NT2/D1 (cell line): ENCODE measurements at regions not wholly inside any gene's neighbourhood (a gene's known extent, or its start where the extent isn't known, plus 50 kb on each side); places are given as distances from the start of the nearest gene placed in this dataset.
"Not testable (repeated sequence)": the region's sequence is repeated elsewhere in the genome, so short reads cannot be mapped to it uniquely, and the experiment has no call there.

Experiments
- DNase-seq: peaks from one replicate; pipeline ENCODE4 v3.0.0-alpha.2; 2011; ENCODE audit warnings: low read depth, low spot score
- H3K27me3 ChIP-seq: 2 replicates; pipeline ENCODE4 v1.6.0; 2011; ENCODE audit warnings: mild to moderate bottlenecking; ENCODE audit not compliant: insufficient read length, insufficient read depth
- H3K36me3 ChIP-seq: 2 replicates; pipeline ENCODE4 v1.6.1; 2011; ENCODE audit warnings: mild to moderate bottlenecking, low read length, mixed read lengths; ENCODE audit not compliant: insufficient read depth, insufficient read length
- H3K4me1 ChIP-seq: 2 replicates; pipeline ENCODE4 v1.5.1; 2011; ENCODE audit not compliant: insufficient read depth, insufficient read length
- H3K4me3 ChIP-seq: 2 replicates; pipeline ENCODE4 v1.5.1; 2011; ENCODE audit warnings: low read depth; ENCODE audit not compliant: insufficient read length
- H3K9ac ChIP-seq: 2 replicates; pipeline ENCODE4 v1.6.0; 2011; ENCODE audit warnings: low read depth; ENCODE audit not compliant: insufficient read length
- H3K9me3 ChIP-seq: 2 replicates; pipeline ENCODE4 v1.5.1; 2011; ENCODE audit warnings: mild to moderate bottlenecking, low read length; ENCODE audit not compliant: insufficient read depth
- SUZ12 ChIP-seq: IDR thresholded peaks from 2 replicates; pipeline ENCODE4 v1.6.1; 2011; ENCODE audit not compliant: insufficient read length, insufficient read depth; ENCODE audit errors: extremely low read depth
- YY1 ChIP-seq: IDR thresholded peaks from 2 replicates; pipeline ENCODE4 v1.6.1; 2011; ENCODE audit not compliant: insufficient read length, insufficient read depth
- ZNF274 ChIP-seq: IDR thresholded peaks from 2 replicates; pipeline ENCODE4 v1.6.1; 2011; ENCODE audit warnings: mild to moderate bottlenecking, low read depth, low read length

GRCh38 chr18:60070631-60071030 is 170.8 kb downstream of the PMAIP1 start:
- H3K9me3 ChIP-seq = no peaks in the 10 kb centered on the region; the same call in 1 of the 2 replicates
- TF ChIP-seq SUZ12 = no peak
- TF ChIP-seq ZNF274 = no peak
- TF ChIP-seq YY1 = no peak
- no peak overlapping the region for H3K9ac ChIP-seq
- H3K27me3 ChIP-seq = no peaks in the 10 kb centered on the region
- H3K4me1 ChIP-seq = no peaks in the 10 kb centered on the region
- H3K4me3 ChIP-seq = no peak overlapping the region
- no peaks in the 10 kb centered on the region for H3K36me3 ChIP-seq
- DNase-seq = no peak

DNA sequence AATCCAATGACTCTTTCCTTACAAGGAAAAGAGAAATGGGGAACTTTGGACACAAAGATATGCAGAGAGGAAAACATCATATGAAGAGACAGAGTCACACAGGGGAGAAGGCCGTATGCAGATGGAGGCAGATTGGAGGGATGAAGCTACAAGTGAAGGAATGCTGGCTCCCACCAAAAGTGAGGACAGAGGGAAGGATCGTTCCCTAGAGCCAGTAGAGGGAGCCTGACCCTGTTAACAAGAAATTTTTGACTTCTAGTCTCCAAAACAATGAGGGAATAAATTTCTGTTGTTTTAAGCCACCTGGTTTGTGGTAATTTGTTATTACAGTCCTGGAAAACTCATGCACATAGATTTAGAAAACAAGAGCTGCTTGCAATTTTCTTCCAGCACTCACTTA is 169.3 kb downstream of the PMAIP1 start:
- Histone ChIP-seq H3K27me3 (no peaks in the 10 kb centered on the region), H3K4me3 (no peak overlapping the region), H3K9ac (no peak overlapping the region), H3K36me3 (no peaks in the 10 kb centered on the region), H3K9me3 (no peaks in the 10 kb centered on the region; the same call in 1 of the 2 replicates), H3K4me1 (no peaks in the 10 kb centered on the region)
- TF ChIP-seq YY1 = no peak
- no peak for TF ChIP-seq ZNF274
- TF ChIP-seq SUZ12 = no peak
- no peak for DNase-seq

- H3K4me1 ChIP-seq = no peaks in the 10 kb centered on the region
- H3K9me3 ChIP-seq = no peaks in the 10 kb centered on the region; the same call in 1 of the 2 replicates
- DNase-seq = no peak
- TF ChIP-seq SUZ12 (no peak), YY1 (no peak), ZNF274 (no peak)
- no peaks in the 10 kb centered on the region for H3K27me3 ChIP-seq
- no peak overlapping the region for H3K4me3 ChIP-seq
- no peaks in the 10 kb centered on the region for H3K36me3 ChIP-seq
- H3K9ac ChIP-seq = no peak overlapping the region
Observed at GRCh38 chr18:60067426-60068210, 167.8 kb downstream of the PMAIP1 start.

DNA sequence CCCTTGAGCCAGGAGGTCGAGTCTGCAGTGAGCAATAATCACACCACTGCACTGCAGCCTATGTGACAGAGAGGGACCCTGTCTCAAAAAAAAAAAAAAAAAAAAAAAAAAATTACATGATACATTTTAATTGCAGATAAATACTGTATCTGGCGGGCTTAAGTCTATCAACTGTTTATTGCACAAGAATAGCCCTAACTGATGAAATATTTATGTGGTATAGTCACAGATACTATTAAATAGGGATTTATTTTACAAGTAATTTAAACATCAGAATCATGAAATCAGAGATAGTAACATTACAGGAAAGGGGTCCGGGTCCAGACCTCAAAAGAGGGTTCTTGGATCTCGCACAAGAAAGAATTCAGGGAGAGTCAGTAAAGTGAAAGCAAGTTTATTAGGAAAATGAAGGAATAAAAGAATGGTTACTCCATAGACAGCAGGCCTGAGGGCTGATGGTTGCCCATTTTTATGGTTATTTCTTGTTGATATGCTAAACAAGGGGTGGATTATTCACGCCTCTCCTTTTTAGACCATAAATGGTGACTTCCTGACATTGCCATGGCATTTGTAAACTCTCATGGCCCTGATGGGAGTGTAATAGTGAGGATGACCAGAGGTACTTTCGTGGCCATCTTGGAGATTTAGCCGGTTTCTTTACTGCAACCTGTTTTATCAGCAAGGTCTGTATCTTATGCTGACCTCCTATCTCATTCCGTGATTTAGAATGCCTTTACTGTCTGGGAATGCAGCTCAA is 166.6 kb downstream of the PMAIP1 start:
- Histone ChIP-seq H3K36me3 (no peaks in the 10 kb centered on the region), H3K27me3 (no peaks in the 10 kb centered on the region), H3K9ac (no peak overlapping the region), H3K4me3 (no peak overlapping the region), H3K9me3 (no peaks in the 10 kb centered on the region; the same call in 1 of the 2 replicates), H3K4me1 (no peaks in the 10 kb centered on the region)
- TF ChIP-seq SUZ12 (no peak), ZNF274 (no peak), YY1 (no peak)
- DNase-seq = peak; percentile 33

GRCh38 chr18:60064271-60064670 is 164.5 kb downstream of the PMAIP1 start:
- Histone ChIP-seq H3K4me1 (no peaks in the 10 kb centered on the region), H3K27me3 (no peaks in the 10 kb centered on the region), H3K9me3 (no peaks in the 10 kb centered on the region; the same call in 1 of the 2 replicates), H3K36me3 (no peaks in the 10 kb centered on the region), H3K9ac (no peak overlapping the region), H3K4me3 (no peak overlapping the region)
- TF ChIP-seq YY1 (no peak), SUZ12 (no peak), ZNF274 (no peak)
- no peak for DNase-seq

DNA sequence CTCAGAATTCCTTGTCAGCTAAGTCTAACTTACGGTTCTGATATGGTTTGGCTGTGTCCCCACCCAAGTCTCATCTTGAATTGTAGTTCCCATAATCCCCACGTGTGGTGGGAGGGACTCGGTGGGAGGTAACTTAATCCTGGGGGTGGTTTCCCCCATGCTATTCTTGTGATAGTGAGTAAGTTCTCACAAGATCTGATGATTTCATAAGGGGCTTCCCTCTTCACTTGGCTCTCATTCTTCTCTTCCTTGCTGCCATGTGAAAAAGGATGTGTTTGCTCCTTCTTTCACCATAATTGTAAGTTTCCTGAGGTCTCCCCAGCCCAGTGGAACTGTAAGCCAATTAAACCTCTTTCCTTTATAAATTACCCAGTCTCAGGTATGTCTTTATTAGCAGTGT is 163.0 kb downstream of the PMAIP1 start:
- H3K4me1 ChIP-seq, H3K4me3 ChIP-seq, H3K9ac ChIP-seq, DNase-seq, H3K36me3 ChIP-seq, H3K27me3 ChIP-seq, H3K9me3 ChIP-seq: not testable (repeated sequence)

DNA sequence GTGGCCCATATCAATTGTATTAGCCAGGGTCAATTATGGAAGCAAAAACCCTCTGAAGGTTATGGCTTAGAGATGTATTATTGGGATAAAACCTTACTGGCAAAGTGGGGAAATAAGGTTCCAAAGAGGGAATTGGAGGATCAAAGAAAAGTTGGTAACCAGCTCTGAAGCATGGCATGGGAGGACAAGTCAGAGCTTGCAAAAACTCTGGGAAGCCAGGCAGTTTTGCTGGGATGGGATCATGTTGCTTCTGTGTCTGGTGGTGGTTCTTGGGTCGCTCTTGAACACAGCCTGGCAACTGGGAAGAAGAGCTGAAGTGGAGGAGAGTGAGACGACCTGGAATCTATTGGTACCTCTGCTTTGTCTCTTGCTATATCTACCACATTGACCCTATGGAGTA is 162.6 kb downstream of the PMAIP1 start:
- no peak overlapping the region for H3K4me3 ChIP-seq
- no peak for DNase-seq
- H3K9ac ChIP-seq = no peak overlapping the region
- H3K36me3 ChIP-seq = no peaks in the 10 kb centered on the region
- TF ChIP-seq YY1 = no peak
- no peaks in the 10 kb centered on the region for H3K9me3 ChIP-seq
- no peaks in the 10 kb centered on the region for H3K27me3 ChIP-seq
- H3K4me1 ChIP-seq = no peaks in the 10 kb centered on the region
